WTC11 (cell line): ENCODE measurements at regions not wholly inside any gene's neighbourhood (a gene's known extent, or its start where the extent isn't known, plus 50 kb on each side); places are given as distances from the start of the nearest gene placed in this dataset.

Experiments
- ATF3 ChIP-seq: sonication (generic); formaldehyde crosslinking; conservative IDR thresholded peaks from 2 replicates; pipeline ENCODE4 v1.8.1; 2022; ENCODE audit warnings: mild to moderate bottlenecking, missing genetic modification reagents
- CTCF ChIP-seq: fragments of 200-600 bp; IDR thresholded peaks from 2 replicates; pipeline ENCODE4 v1.8.0; 2022; ENCODE audit warnings: antibody characterized with exemption
- E2F5 ChIP-seq: sonication (generic); formaldehyde crosslinking; IDR thresholded peaks from 2 replicates; pipeline ENCODE4 v1.8.1; 2022; ENCODE audit warnings: mild to moderate bottlenecking, moderate library complexity, missing genetic modification reagents
- FOXK1 ChIP-seq: sonication (generic); formaldehyde crosslinking; IDR thresholded peaks from 2 replicates; pipeline ENCODE4 v1.8.0; 2022; ENCODE audit warnings: mild to moderate bottlenecking, moderate library complexity, missing genetic modification reagents
- HMGA2 ChIP-seq: fragments of 250-450 bp; sonication (Bioruptor Pico); IDR thresholded peaks from 2 replicates; pipeline ENCODE4 v1.4.0; 2021; ENCODE audit warnings: mild to moderate bottlenecking, moderate library complexity
- JUN ChIP-seq: sonication (generic); formaldehyde crosslinking; IDR thresholded peaks from 2 replicates; pipeline ENCODE4 v1.8.0; 2023; ENCODE audit warnings: mild to moderate bottlenecking, missing genetic modification reagents
- NFE2L1 ChIP-seq: sonication (generic); formaldehyde crosslinking; IDR thresholded peaks from 2 replicates; pipeline ENCODE4 v1.8.1; 2023; ENCODE audit warnings: missing genetic modification reagents
- NR1H2 ChIP-seq: sonication (generic); formaldehyde crosslinking; IDR thresholded peaks from 2 replicates; pipeline ENCODE4 v1.9.0; 2021; ENCODE audit warnings: mild to moderate bottlenecking, moderate library complexity, missing genetic modification reagents
- SMAD4 ChIP-seq: sonication (generic); formaldehyde crosslinking; IDR thresholded peaks from 2 replicates; pipeline ENCODE4 v1.8.0; 2022; ENCODE audit warnings: mild to moderate bottlenecking, missing genetic modification reagents
- STAT6 ChIP-seq: sonication (generic); formaldehyde crosslinking; conservative IDR thresholded peaks from 2 replicates; pipeline ENCODE4 v1.8.1; 2023; ENCODE audit warnings: mild to moderate bottlenecking, low read depth, missing genetic modification reagents, moderate library complexity
- ZBTB21 ChIP-seq: sonication (generic); formaldehyde crosslinking; IDR thresholded peaks from 2 replicates; pipeline ENCODE4 v1.8.1; 2023; ENCODE audit warnings: mild to moderate bottlenecking, missing genetic modification reagents, borderline replicate concordance
- ZNF532 ChIP-seq: fragments of 250-450 bp; sonication (Bioruptor Pico); IDR thresholded peaks from 2 replicates; pipeline ENCODE4 v1.9.0; 2021; ENCODE audit warnings: mild to moderate bottlenecking, borderline replicate concordance
- TF ChIP-seq, protein P1 (sequence below): sonication (generic); formaldehyde crosslinking; IDR thresholded peaks from 2 replicates; pipeline ENCODE4 v1.8.1; 2022; ENCODE audit warnings: missing genetic modification reagents, borderline replicate concordance

DNA sequence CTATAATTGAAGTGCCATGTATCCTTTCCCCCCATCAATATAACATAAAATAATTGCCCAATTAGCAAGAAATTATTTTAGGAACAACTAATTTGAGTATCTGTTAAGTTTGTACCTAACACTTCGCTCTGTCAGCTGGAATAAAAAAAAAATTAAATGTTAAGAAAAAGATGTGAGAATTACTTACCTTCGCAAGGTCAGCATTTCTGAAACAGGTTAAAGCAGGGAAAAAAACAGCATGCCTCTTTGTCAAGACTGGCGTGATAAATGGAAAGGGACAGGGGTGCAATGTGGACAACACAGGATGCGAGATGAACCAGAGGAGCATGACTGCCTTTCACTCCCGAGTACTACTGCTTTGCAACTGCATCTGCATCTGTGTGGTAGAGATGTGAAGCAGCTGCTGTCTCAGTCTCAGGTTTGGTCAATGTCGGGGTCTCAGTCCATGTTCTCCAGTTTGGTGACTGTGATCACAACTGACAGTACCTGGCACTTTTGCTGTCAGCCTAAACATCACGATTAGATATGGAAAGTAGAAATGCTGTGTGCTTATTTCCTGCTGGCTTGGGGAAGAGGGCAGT is 565.4 kb upstream of the LRRTM1 start:
- TF ChIP-seq CTCF (no peak), ZNF532 (no peak), ZBTB21 (CRISPR knock-in tag) (no peak), JUN (no peak), SMAD4 (CRISPR knock-in tag) (no peak), STAT6 (CRISPR knock-in tag) (no peak), E2F5 (no peak), HMGA2 (CRISPR knock-in tag) (no peak), ATF3 (no peak), NFE2L1 (CRISPR knock-in tag) (no peak), NR1H2 (CRISPR knock-in tag) (no peak), FOXK1 (no peak)
- TF ChIP-seq, protein P1, sequence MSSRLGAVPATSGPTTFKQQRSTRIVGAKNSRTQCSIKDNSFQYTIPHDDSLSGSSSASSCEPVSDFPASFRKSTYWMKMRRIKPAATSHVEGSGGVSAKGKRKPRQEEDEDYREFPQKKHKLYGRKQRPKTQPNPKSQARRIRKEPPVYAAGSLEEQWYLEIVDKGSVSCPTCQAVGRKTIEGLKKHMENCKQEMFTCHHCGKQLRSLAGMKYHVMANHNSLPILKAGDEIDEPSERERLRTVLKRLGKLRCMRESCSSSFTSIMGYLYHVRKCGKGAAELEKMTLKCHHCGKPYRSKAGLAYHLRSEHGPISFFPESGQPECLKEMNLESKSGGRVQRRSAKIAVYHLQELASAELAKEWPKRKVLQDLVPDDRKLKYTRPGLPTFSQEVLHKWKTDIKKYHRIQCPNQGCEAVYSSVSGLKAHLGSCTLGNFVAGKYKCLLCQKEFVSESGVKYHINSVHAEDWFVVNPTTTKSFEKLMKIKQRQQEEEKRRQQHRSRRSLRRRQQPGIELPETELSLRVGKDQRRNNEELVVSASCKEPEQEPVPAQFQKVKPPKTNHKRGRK = no peak
